ENCODE measurements at regions not wholly inside any gene's neighbourhood (a gene's known extent, or its start where the extent isn't known, plus 50 kb on each side); places are given as distances from the start of the nearest gene placed in this dataset.
"Not testable (repeated sequence)": the region's sequence is repeated elsewhere in the genome, so short reads cannot be mapped to it uniquely, and the experiment has no call there.

GRCh38 chr11:28792856-28793255 is 684.7 kb downstream of the METTL15 start:
- FAIRE-seq, result no peak

DNA sequence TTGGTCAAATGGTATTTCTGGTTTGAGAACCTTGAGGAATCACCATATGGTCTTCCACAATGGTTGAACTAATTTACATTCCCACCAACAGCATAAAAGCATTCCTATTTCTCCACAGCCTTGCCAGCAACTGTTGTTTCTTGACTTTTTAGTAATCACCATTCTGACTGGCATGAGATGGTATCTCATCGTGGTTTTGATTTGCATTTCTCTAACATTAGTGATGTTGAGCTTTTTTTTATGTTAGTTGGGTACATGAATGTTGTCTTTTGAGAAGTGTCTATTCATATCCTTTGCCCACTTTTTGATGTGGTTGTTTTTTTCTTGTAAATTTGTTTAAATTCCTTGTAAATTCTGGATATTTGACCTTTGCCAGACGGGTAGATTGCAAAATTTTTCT is 679.7 kb downstream of the METTL15 start:
- not testable (repeated sequence) for FAIRE-seq

GRCh38 chr11:28777126-28777525 is 668.9 kb downstream of the METTL15 start:
- no peak for FAIRE-seq

DNA sequence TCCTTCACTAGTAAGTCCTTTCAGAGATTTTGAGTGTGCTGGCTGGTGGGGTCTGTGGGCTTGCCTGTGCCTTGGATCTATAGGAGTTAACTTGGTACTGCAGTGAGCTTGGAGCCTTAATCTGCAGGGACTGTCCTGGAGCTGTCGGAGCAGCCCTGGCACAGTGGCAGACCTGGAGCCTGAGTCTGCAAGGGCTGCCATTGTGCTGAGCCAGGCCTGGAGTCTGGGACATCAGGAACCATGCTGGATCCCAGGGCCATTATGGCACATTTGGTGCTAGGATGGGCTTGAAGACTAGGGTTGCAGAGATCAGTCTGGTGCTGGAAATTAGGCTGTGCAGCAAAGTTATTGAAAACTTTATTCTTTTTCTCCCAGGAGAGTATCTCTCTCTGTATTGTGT is 665.4 kb downstream of the METTL15 start:
- FAIRE-seq, result no peak

GRCh38 chr11:28770806-28771205 is 662.6 kb downstream of the METTL15 start:
- FAIRE-seq, result no peak

DNA sequence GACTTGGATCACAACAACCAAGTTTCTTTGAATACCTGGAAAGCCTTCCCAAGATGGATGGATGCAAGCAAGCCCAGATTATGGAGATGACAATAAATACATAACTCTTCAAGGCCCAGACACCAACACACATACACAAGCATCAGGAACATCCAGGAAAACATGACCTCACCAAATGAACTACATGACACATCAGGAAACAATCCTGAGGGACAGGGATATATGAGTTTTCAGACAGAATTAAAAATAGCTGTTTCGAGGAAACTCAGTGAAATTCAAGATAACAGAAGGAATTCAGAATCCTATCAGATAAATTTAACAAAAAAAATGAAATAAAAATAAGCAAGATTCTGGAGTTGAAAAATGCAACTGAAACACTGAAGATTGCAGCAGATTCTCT is 659.4 kb downstream of the METTL15 start:
- FAIRE-seq, result no peak

GRCh38 chr11:28763876-28764275 is 655.7 kb downstream of the METTL15 start:
- FAIRE-seq, result no peak

DNA sequence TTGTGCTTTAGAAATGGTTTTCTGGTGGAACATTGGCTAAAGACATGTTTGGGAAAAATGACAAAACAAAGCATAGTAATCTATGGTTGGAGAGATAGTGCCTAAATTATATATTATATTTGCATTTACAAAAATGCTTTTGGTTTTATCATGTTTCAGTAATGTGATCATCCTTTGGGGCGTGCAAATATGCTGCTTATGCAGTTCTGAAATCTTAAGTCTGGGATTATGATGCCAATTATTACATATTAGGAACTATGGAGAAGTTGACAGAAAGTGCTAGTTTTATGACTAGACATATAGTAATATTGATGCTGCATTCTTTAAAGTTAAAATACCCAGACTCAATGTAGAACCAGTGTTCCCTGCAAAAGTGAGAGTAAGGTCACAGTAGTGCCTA is 655.0 kb downstream of the METTL15 start:
- no peak for FAIRE-seq

GRCh38 chr11:28760676-28761390 is 652.6 kb downstream of the METTL15 start:
- no peak for FAIRE-seq

DNA sequence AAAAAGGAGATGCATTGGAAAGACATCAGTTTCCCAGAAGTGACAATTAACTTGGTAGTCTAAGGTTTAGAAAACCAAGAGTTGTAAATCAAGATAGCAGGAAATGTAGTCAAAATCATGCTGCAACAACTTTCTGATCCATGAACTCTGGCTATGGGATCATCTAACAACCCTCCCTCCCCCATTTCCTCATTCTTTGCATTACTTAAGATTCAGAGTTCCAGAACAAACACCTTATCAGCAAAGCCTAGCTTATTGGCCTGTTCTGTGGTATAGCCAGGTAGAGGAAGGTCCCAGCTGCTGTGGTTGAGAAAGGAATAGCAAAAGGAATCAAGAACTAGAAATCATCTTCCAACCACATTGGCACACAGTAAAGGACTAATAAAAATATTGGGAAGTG is 651.1 kb downstream of the METTL15 start:
- FAIRE-seq, result no peak

DNA sequence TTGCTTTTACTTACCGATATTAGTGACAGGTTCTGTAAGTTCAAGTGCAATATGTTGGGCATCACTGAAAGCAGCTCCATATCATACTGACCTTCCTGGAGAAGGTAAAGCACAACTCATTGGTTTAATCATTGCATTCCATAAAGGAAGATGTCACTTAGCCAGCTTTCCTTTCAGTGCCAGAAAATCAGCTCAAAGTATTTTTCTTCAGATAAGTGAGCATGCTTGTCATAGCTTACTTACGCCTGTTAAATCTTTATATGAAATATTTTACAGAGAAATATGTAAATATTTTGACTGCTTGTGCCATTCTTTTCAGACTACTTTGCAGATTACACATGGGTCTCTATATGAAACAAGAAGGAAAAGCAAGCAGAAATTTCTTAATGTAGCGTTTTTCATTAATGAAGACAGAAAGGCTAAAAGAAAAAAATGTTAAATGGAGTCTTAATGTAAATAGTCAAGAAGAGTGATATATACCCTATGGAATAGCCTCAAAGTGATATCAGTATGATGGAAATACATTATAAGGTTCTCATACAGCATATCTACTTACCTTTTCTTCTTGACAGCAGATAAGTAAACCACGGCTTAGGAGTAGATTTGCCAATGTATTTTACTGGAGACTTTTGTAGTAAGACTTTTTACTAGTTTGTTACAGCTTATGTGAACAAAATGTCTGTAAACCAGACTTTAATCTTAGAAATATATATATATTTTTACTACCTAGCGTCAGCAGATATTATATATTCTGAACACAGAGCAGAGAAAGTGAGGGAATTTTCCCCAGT is 649.7 kb downstream of the METTL15 start:
- no peak for FAIRE-seq

GRCh38 chr11:28756977-28757376 is 648.8 kb downstream of the METTL15 start:
- FAIRE-seq, result no peak

DNA sequence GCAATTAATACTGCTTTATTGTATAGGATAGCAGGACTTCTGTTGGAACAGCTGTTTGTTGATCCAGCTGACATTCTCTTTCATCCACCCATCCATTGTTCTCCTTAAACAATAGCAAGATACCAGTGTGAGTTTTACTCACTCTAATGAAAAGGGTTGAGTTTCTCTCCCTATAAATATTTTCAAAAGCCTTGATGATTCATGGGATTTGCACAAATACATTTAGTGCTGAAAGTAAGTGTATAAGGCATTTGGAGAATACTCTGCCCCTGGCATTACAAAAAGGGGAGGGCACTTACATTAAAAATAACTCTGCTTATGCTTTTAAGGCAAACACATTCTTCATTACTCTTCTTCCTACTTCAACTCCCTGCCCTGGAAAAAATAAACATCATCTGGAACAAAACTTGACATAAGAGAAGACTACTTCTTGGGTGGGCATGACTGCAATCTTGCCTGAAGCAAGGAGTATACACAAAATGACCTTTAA is 634.9 kb downstream of the METTL15 start:
- FAIRE-seq, result no peak

DNA sequence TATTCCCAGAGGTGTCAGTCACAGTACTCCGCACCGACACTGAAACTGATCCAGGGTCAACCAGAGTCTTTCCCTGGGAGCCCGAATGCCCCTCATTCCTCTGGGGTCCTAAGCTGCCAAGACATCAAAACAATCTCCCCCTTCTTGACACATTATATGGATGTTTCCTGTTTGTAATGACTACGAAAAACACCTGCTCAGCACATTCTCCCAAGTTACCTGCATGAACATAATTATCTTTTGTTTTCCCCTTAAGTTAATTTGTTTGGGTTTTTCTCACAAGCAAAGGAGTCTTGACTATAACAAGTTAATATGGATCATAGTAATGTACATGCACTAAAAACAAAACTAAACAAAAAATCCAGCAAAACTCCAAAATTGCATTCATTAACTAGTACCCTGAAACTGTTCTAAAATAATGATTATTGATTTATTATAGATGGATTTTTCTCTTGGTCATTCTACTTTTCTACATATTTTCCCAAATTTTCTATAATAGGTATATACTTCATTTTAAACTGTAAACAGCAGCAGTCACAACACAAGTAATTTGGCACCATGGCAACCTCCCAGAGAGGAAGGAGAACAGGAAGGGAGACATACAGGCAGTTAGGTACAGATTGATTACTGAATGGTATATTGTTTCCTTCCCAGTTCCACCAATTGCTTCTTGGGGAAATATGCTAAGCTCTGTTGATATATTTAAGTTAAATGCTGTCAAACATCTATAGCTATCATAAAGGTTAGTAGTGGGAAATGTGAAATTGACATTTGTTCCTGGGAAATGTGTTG is 631.5 kb downstream of the METTL15 start:
- FAIRE-seq, result no peak

- FAIRE-seq, result no peak
These were observed 630.4 kb downstream of the METTL15 start for GRCh38 chr11:28738549-28738948.

GRCh38 chr11:28736256-28736655 is 628.1 kb downstream of the METTL15 start:
- no peak for FAIRE-seq

DNA sequence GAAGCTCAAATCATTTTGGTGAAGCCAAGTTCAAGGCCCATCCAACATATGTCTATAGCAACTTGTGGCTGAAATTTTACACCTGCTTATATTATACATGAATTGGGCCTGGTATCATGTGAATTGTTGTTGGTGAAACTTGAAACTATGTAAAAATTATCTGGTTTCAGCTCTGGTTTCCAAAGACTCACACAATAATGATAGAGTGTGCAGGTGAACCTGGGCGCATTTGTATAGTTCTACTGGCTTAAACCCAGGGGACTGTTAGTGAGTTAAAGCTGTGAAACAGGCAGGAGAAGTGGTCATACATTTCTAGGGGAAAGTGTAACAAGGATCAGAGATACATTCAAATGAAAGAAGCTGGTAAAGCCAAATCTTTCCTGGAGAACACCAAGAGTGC is 627.3 kb downstream of the METTL15 start:
- no peak for FAIRE-seq

- no peak for FAIRE-seq
These were observed 622.7 kb downstream of the METTL15 start for GRCh38 chr11:28730889-28731288.

GRCh38 chr11:28730336-28730735 is 622.1 kb downstream of the METTL15 start:
- no peak for FAIRE-seq

DNA sequence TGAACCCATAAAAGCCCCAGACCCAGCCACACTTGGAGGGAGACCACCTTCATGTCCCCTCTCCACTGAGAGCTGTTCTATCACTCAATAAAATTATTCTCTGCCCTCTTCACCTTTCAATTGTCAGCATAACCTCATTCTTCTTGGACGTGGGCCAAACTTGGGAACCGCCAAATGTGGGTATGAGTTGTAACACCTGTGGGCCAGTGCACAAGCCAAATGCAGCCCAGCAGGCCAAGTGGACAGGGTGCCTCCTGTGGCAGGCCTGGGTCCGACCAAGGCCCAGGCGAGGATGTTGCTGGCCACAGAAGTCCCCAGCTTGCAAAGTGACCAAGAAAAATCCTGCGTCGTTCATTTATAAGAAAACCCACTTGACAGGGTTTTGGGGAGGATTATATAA is 621.2 kb downstream of the METTL15 start:
- FAIRE-seq, result no peak

DNA sequence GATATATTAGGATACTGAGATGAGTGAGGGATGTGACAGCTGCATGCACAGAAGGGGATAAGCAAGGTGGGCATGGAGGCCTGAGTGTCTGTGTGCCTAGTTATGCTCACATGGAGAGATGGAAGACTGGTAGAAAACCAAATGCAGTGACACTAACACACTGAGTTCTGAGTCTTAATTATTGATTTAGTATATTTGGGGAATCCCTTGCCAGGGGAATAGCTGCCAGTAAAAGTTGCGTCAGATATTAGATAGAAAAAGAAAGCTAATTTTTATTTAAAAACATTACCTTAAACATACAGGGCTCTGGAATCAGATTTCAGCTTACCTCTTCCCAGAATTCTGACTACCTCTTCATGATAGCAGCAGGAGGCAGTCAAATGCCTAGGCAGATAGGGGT is 620.5 kb downstream of the METTL15 start:
- FAIRE-seq, result no peak

- FAIRE-seq, result no peak
These were observed 619.1 kb downstream of the METTL15 start for GRCh38 chr11:28727254-28727653.

- FAIRE-seq, result no peak
These were observed 618.2 kb downstream of the METTL15 start for GRCh38 chr11:28726432-28726831.

DNA sequence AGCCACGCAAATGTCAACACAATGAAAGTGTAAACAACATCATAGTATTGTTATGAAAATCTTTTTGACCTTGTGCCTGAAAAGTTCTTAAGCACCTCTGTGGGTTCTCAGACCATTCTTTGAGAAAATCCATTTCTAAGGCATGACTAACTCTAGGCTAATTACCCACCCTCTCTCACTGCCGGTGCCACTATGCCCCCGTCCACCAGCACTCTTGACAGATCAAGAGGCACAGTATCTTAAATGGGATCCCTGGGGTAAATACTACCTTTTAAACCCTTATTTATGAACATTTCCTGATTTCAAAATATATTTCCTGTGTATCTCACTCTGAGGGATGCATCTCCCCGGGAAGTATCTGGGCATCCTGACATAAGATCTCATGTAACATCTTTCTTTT is 607.5 kb downstream of the METTL15 start:
- FAIRE-seq, result no peak

Measured in islet of Langerhans (tissue), 1 donor.